HG02678 (cell line): ENCODE measurements at regions not wholly inside any gene's neighbourhood (a gene's known extent, or its start where the extent isn't known, plus 50 kb on each side); places are given as distances from the start of the nearest gene placed in this dataset.
A peak's percentile ranks its signal among the peaks of the same experiment; 100 is the strongest.
"Not testable (repeated sequence)": the region's sequence is repeated elsewhere in the genome, so short reads cannot be mapped to it uniquely, and the experiment has no call there.

Source experiments
- ATAC-seq: cut with Tn5 transposase; IDR thresholded peaks from one replicate; pipeline ENCODE4 v1.9.1; 2021; ENCODE audit warnings: mild to moderate bottlenecking, moderate library complexity; ENCODE audit not compliant: unreplicated experiment

DNA sequence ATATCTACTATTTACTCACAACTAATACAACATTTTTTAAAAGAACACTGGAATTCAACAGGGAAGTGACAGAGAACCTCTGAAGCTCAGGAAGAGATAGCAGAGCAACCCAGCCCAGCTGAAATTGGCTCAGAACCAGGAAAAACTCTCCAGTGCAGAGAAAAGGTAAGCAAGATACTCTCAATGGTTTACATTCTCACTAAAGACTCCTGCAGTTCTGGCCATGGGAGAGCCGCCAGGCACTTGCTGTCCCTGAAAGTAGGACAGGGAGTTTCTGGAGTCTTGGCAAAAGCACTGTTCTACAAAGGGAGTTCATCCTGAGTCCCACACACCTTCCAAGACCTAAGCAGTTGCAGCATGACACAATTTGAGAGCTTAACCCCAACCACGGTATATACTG lies 330.8 kb downstream of the TRIM36 start:
- no peak for ATAC-seq

DNA sequence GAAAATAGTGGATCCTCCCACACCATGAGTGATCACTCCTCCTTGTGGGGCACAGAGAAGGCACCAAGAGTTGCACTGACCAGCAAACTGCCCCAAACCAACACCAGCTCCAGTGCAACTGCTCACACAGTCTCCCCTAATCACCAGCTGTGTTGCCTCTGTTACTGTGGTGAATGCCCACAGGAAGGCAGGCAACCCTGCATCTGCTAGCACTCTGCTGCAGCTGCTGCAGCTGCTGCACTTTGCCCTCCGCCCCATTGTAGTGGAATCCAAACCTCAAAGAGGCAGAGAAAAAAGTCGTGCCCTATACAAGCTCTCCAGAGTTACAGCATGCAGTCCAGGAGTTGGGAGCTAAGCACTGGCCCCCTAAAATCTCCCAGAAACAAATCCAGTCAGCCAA lies 339.6 kb downstream of the TRIM36 start:
- no peak for ATAC-seq

GRCh38 chr5:114822863-114823262 lies 346.8 kb downstream of the TRIM36 start:
- ATAC-seq, result no peak

- ATAC-seq, result no peak
Observed at GRCh38 chr5:114822436-114822835, 347.3 kb downstream of the TRIM36 start.

DNA sequence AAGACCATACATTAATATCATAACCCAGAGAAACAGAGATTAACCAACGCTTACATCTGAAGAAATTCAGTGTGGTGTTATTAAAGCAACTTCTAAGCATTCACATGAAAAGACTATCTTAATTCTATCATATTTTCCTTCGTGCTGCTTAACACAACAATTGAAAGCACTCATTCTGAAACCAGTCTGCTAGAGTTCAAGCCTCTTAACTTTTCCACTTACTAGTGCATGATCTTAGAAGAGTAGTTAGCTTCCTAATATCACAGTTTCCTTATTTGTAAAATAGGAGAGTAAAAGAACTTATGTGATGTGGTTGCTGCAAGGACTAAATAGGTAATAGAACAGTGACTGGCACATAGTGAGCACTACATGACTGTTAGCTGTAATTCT lies 379.3 kb downstream of the TRIM36 start:
- no peak for ATAC-seq

DNA sequence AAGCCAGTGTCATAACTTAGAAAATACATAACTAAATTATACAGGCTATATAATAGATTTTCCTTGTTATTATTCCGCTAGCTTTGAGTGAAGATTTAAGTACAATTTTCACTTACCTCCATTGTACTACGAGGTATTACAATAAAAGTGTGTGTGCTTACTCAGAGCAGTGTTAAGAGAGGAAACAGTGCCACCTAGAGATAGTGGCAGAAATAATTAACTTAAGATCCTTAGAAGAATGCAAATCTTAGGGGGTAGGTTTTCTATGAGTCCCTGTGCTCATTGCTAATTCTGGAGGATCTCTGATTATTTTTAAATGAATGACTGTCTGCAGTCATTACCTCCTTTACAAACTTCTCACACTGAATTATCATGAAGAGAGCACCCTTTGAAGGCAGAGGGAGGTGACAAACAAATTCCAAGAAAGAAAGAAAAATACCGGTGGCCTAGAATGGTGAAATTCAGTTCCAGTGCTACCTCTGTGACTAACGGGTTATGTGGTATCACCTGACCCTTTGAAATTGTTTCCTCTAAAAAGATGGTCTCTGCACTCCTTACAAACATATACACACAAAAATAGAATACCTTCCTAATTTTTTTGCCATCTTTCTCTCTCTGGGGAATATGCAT lies 379.8 kb downstream of the TRIM36 start:
- peak; percentile 70 for ATAC-seq

DNA sequence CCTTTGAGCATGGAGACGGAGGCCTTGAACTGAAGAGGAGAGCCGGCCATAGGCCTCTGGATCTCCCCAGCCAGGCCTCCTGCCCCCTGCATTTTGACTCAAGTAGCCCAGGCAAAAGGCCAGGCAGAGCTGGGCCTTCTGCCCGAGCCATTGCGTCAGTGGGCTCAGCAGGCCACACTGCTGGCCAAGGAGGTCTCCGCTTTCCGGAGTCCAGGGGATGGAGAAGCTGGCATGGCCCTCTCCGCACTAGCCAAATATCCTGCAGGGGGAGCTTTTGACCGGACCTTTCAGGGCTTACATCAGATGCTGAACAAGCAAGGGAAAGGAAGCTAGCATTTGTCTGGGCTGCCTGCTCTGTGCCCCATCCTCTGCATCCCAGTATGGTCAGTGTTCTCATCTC lies 386.8 kb downstream of the TRIM36 start:
- ATAC-seq, result no peak

- ATAC-seq, result no peak
Observed at GRCh38 chr5:114782177-114782576, 387.5 kb downstream of the TRIM36 start.

DNA sequence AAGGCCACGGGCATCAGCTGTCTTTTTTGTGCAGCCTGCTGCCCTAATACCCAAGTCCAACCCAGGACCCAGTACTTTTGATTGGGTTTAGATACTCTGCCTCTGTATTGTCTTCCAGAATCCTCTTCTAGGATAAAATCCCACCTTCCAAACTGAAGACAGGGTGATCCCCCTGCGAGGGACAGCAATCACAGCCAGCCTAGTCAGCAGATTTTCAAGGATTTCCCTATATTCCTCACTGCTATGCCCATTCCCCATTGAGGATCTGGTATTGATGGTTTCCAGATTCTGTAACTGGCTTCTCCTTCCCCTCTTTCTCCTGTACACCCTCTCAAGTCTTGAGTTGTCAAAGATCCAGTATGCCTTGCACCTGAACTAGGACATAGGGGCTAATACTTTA lies 389.4 kb downstream of the TRIM36 start:
- no peak for ATAC-seq

DNA sequence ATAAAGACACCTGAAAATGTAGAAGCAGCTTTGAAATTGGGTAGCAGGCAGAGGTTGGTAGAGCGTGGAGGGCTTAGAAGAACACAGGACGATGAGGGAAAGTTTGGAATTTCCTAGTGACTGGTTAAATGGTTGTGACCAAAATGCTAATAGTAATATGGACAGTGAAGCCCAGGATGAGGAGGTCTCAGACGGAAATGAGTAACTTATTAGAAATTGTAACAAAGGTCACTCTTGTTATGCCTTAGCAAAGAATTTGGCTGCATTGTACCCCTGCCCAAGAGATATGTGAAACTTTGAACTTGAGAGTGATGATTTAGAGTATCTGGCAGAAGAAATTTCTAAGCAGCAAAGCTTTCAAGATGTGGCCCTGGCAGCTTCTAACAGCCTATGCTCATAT lies 382.5 kb downstream of the KCNN2 start:
- ATAC-seq, result no peak

DNA sequence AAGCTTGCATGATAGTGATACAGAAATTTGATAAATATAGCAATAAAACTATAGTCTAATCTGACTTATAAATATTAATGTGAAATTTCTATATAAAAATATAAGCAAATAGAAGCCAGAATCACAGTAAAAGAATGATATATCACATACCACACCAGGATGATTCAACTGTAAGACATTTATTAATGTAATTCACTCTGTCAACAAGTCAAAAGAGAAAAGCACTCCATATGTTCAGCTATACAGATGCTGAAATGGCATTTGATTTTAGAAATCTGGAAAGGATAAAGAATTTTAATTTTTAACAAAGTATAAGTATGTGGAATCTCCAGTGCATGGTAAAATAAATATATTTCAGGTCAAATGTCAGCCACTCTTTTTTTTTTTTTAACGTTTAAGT lies 372.4 kb downstream of the KCNN2 start:
- ATAC-seq, result no peak

- ATAC-seq, result no peak
Observed at GRCh38 chr5:114729986-114730385, 368.1 kb downstream of the KCNN2 start.

DNA sequence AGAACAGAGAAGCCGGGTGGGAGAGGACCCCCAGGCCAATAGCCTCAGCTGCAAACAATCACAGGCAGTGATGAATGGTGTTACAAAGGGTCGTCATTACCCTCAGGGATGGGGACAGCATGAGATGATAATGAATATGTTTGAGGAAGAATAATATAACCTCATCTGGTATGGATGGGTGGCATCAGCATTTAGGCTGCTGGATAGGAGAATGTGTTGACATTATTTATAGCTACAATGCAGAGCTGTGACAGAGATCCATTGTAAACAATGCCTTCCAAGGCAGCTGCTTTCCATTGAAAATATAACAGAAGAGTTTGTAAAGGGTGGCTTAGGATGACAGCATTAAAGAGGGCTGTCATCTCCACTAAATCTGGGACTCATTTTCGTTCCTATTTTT lies 365.5 kb downstream of the KCNN2 start:
- ATAC-seq, result no peak

GRCh38 chr5:114726131-114726530 lies 364.3 kb downstream of the KCNN2 start:
- no peak for ATAC-seq

DNA sequence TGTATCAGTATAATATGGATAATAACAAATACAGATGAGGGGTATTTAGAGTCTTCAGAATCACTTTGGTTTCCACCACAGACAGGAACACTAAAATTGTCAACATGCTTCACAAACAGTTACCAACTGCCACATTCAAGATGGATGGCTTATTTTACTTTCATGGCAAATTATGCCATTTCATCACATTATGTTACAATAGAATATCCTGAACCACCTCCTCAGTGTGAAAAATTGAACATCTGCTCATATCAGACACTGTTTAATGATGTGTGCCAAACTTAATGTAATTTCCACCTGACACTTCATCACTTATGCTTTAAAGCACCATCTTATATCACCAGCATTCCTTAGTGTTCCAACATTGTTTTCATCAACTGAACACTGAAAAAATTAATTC lies 357.4 kb downstream of the KCNN2 start:
- ATAC-seq, result no peak

GRCh38 chr5:114716955-114717354 lies 355.1 kb downstream of the KCNN2 start:
- no peak for ATAC-seq

- not testable (repeated sequence) for ATAC-seq
Observed at GRCh38 chr5:114704225-114704893, 342.5 kb downstream of the KCNN2 start.

- ATAC-seq, result no peak
Observed at GRCh38 chr5:114702731-114703130, 340.9 kb downstream of the KCNN2 start.

DNA sequence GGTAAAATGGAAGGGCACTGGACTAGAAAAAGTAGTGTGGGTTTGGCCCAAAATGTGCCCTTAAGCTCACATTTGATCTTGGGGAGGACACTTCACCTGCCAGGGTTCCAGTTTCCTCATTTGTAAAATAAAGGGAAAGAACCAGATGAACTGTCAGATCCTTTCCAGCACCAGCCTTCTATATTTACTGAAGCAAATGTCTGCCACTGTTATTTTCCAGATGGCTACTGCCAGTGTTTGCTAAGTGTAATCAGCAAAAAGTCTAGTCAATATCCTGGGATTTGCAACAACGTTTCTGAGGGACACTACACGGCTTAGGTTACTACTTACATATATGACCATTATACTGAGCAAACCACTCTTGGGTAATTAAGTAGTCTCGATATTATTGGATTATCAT lies 340.3 kb downstream of the KCNN2 start:
- no peak for ATAC-seq

- no peak for ATAC-seq
Observed at GRCh38 chr5:114700823-114701222, 339.0 kb downstream of the KCNN2 start.

GRCh38 chr5:114695292-114695904 lies 333.5 kb downstream of the KCNN2 start:
- ATAC-seq, result no peak

DNA sequence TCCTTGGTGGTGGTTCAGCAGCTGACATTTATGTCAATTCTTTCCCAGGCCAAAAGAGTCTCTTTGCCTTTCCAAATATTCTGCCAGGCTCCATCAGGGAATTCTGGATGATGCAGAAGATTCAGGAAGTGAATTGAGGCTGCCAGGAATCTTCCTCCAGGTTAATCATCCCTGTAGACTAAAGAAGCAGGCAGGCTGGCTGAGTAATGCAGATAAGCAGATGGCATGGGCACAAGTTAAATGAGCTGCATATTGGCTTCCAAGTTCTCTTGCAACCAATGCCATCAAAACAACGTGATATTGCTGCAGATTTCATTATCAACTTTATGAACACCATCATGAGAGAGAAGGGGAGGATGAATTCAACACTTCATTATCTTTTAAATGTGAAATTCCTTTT lies 324.5 kb downstream of the KCNN2 start:
- ATAC-seq, result no peak

GRCh38 chr5:114678778-114679177 lies 316.9 kb downstream of the KCNN2 start:
- no peak for ATAC-seq
